Germinal center (tissue), 1 donor: ENCODE measurements at regions not wholly inside any gene's neighbourhood (a gene's known extent, or its start where the extent isn't known, plus 50 kb on each side); places are given as distances from the start of the nearest gene placed in this dataset.
"Not testable (repeated sequence)": the region's sequence is repeated elsewhere in the genome, so short reads cannot be mapped to it uniquely, and the experiment has no call there.

Experiments used
- DNase-seq: peaks from one replicate; pipeline ENCODE4 v3.0.0; 2012; ENCODE audit warnings: mixed read lengths, low spot score

- DNase-seq, result no peak
These were observed 234.3 kb downstream of the TLE3 start for GRCh38 chr15:69863446-69863845.

- no peak for DNase-seq
These were observed 232.3 kb downstream of the TLE3 start for GRCh38 chr15:69865369-69865768.

- no peak for DNase-seq
These were observed 229.0 kb downstream of the TLE3 start for GRCh38 chr15:69868756-69869155.

- no peak for DNase-seq
These were observed 228.4 kb downstream of the TLE3 start for GRCh38 chr15:69869291-69869690.

GRCh38 chr15:69869881-69870505 is 227.7 kb downstream of the TLE3 start:
- no peak for DNase-seq

GRCh38 chr15:69871511-69872134 is 226.1 kb downstream of the TLE3 start:
- DNase-seq, result no peak

- no peak for DNase-seq
These were observed 223.9 kb downstream of the TLE3 start for GRCh38 chr15:69873807-69874206.

GRCh38 chr15:69874321-69874720 is 223.4 kb downstream of the TLE3 start:
- DNase-seq, result no peak

GRCh38 chr15:69876064-69876940 is 221.4 kb downstream of the TLE3 start:
- DNase-seq, result no peak

- DNase-seq, result not testable (repeated sequence)
These were observed 217.8 kb downstream of the TLE3 start for GRCh38 chr15:69879963-69880362.

GRCh38 chr15:69880571-69881301 is 217.0 kb downstream of the TLE3 start:
- peak; percentile 29 for DNase-seq

GRCh38 chr15:69881302-69881670 is 216.4 kb downstream of the TLE3 start:
- DNase-seq, result peak; percentile 74

- DNase-seq, result peak; percentile 86
These were observed 216.0 kb downstream of the TLE3 start for GRCh38 chr15:69881766-69882165.

- DNase-seq, result no peak
These were observed 214.4 kb downstream of the TLE3 start for GRCh38 chr15:69883306-69883705.

GRCh38 chr15:69885173-69885955 is 212.4 kb downstream of the TLE3 start:
- DNase-seq, result no peak

- DNase-seq, result no peak
These were observed 210.7 kb downstream of the TLE3 start for GRCh38 chr15:69887009-69887408.

GRCh38 chr15:69887553-69887952 is 210.2 kb downstream of the TLE3 start:
- no peak for DNase-seq

- DNase-seq, result no peak
These were observed 209.3 kb downstream of the TLE3 start for GRCh38 chr15:69888406-69888805.

- DNase-seq, result no peak
These were observed 206.6 kb downstream of the TLE3 start for GRCh38 chr15:69891070-69891536.

- DNase-seq, result no peak
These were observed 206.1 kb downstream of the TLE3 start for GRCh38 chr15:69891606-69892005.

GRCh38 chr15:69892351-69892750 is 205.4 kb downstream of the TLE3 start:
- no peak for DNase-seq
